Endothelial cell of umbilical vein (primary cell): ENCODE measurements at regions not wholly inside any gene's neighbourhood (a gene's known extent, or its start where the extent isn't known, plus 50 kb on each side); places are given as distances from the start of the nearest gene placed in this dataset.

ENCODE experiments used
- BruUV-seq: library from RNA; stranded (reverse); fragments of 400-500 nt; replicated peaks from 2 replicates; lab custom pipeline; 2021; lab: Mats Ljungman, UMichigan
- CTCF ChIA-PET: fragments of 300-600, 350-600 bp; sonication (Branson Sonifier 250); formaldehyde crosslinking; loops from one replicate; lab custom pipeline; 2021; ENCODE audit warnings: antibody characterized with exemption, inconsistent platforms; lab: Charles Lee
- POLR2A ChIA-PET: fragments of 300-600, 350-600 bp; sonication (Branson Sonifier 250); formaldehyde crosslinking; loops from one replicate; lab custom pipeline; 2021; ENCODE audit warnings: antibody characterized with exemption, inconsistent platforms; lab: Charles Lee
- DNase-seq: peaks from one replicate; pipeline ENCODE4 v3.0.0-alpha.2; 2011; ENCODE audit warnings: low read depth, low spot score
- FAIRE-seq: peaks from 2 replicates; lab custom pipeline; 2011; peaks lifted over from hg19 to GRCh38; lab: Jason Lieb, UNC
- H2AFZ ChIP-seq: 2 replicates; pipeline ENCODE4 v1.6.0; 2012; ENCODE audit warnings: low read depth, low read length, control low read depth, inconsistent platforms
- H3K27ac ChIP-seq: 2 replicates; pipeline ENCODE4 v1.5.1; 2011; ENCODE audit warnings: low read depth, mild to moderate bottlenecking, control low read depth, low read length, moderate library complexity; ENCODE audit not compliant: insufficient read depth
- H3K27me3 ChIP-seq, 2 experiments: 2 replicates each; pipeline versions ENCODE4 v1.6.0 to v1.6.1; 2011; ENCODE audit warnings: low read length in 2 of 2, mixed read lengths in 1 of 2; ENCODE audit not compliant: control insufficient read depth in 2 of 2, insufficient read depth in 2 of 2
- H3K36me3 ChIP-seq, 2 experiments: 2 replicates in 1 of 2; 3 replicates in 1 of 2; pipeline ENCODE4 v1.5.1; 2011; ENCODE audit warnings: low read length in 2 of 2, mild to moderate bottlenecking in 1 of 2, moderate library complexity in 1 of 2; ENCODE audit not compliant: control insufficient read depth in 2 of 2, insufficient read depth in 2 of 2; ENCODE audit errors: extremely low read depth in 1 of 2
- H3K4me1 ChIP-seq: 3 replicates; pipeline ENCODE4 v1.5.1; 2011; ENCODE audit warnings: mild to moderate bottlenecking, low read length; ENCODE audit not compliant: control insufficient read depth, insufficient read depth; ENCODE audit errors: extremely low read depth
- H3K4me2 ChIP-seq: 2 replicates; pipeline ENCODE4 v1.6.1; 2011; ENCODE audit warnings: low read length, control low read depth, mixed read lengths; ENCODE audit not compliant: insufficient read depth
- H3K4me3 ChIP-seq, 3 experiments: fragments of 200-600 bp in 1 of 3; sonication (generic), shearing (Covaris generic) in 1 of 3; replicated peaks in 1 of 3; 2 replicates each; pipeline ENCODE4 v1.5.1; 2011 to 2016; ENCODE audit warnings: control low read depth in 3 of 3, low read length in 3 of 3, mild to moderate bottlenecking in 2 of 3, inconsistent platforms in 1 of 3, low read depth in 1 of 3, moderate library complexity in 1 of 3; ENCODE audit not compliant: insufficient read depth in 1 of 3
- H3K79me2 ChIP-seq: 2 replicates; pipeline ENCODE4 v1.6.0; 2012; ENCODE audit warnings: low read length, inconsistent platforms; ENCODE audit not compliant: control insufficient read depth, insufficient read depth
- H3K9ac ChIP-seq: replicated peaks from 2 replicates; pipeline ENCODE3; 2011; ENCODE audit warnings: low read length, control low read depth; ENCODE audit not compliant: insufficient read depth; ENCODE audit errors: extremely low read depth
- H3K9me1 ChIP-seq: replicated peaks from 3 replicates; pipeline ENCODE4 v1.6.0; 2011; ENCODE audit warnings: mild to moderate bottlenecking, low read length; ENCODE audit not compliant: control insufficient read depth, insufficient read depth; ENCODE audit errors: extremely low read depth
- H3K9me3 ChIP-seq: replicated peaks from 2 replicates; pipeline ENCODE4 v1.5.1; 2012; ENCODE audit warnings: low read length, inconsistent platforms; ENCODE audit not compliant: control insufficient read depth, insufficient read depth
- H4K20me1 ChIP-seq: replicated peaks from 2 replicates; pipeline ENCODE3; 2011; ENCODE audit warnings: mild to moderate bottlenecking, low read length; ENCODE audit not compliant: control insufficient read depth, insufficient read depth; ENCODE audit errors: extremely low read depth
- CTCF ChIP-seq, 2 donors: IDR thresholded peaks; 1 replicate in 1 of 2; 2 replicates in 1 of 2; pipeline ENCODE4 v1.5.1; 2011; ENCODE audit warnings: low read length in 2 of 2, mild to moderate bottlenecking in 2 of 2, moderate library complexity in 2 of 2, control low read depth in 1 of 2, inconsistent platforms in 1 of 2, low read depth in 1 of 2; ENCODE audit not compliant: insufficient read depth in 1 of 2; ENCODE audit errors: extremely low read depth in 1 of 2
- EZH2 ChIP-seq: IDR thresholded peaks from 2 replicates; pipeline ENCODE4 v1.6.1; 2012; ENCODE audit warnings: borderline replicate concordance, low read depth, mild to moderate bottlenecking, moderate library complexity, low read length, inconsistent platforms; ENCODE audit not compliant: severe bottlenecking
- FOS ChIP-seq: IDR thresholded peaks from 2 replicates; pipeline ENCODE4 v1.6.1; 2011; ENCODE audit warnings: mild to moderate bottlenecking, low read length, moderate library complexity, borderline replicate concordance; ENCODE audit not compliant: insufficient read depth
- GATA2 ChIP-seq: IDR thresholded peaks from 2 replicates; pipeline ENCODE4 v1.7.0; 2011; ENCODE audit warnings: low read depth, mild to moderate bottlenecking, moderate library complexity, mixed read lengths, low read length; ENCODE audit not compliant: insufficient read length, insufficient read depth
- JUN ChIP-seq: IDR thresholded peaks from 2 replicates; pipeline ENCODE4 v1.6.1; 2011; ENCODE audit warnings: borderline replicate concordance, low read depth; ENCODE audit not compliant: insufficient read length, insufficient read depth
- MAX ChIP-seq: IDR thresholded peaks from 2 replicates; pipeline ENCODE4 v1.6.1; 2011; ENCODE audit not compliant: insufficient read depth, insufficient read length
- MYC ChIP-seq: IDR thresholded peaks from one replicate; pipeline ENCODE4 v1.6.1; 2011; ENCODE audit warnings: mild to moderate bottlenecking, low read depth, low read length
- POLR2A ChIP-seq: IDR thresholded peaks from 2 replicates; pipeline ENCODE4 v1.6.1; 2012; ENCODE audit warnings: low read depth, mild to moderate bottlenecking, control low read depth, low read length
- POLR2AphosphoS5 ChIP-seq: IDR thresholded peaks from 2 replicates; pipeline ENCODE4 v1.6.1; 2012; ENCODE audit warnings: low read depth, mild to moderate bottlenecking, control low read depth, low read length, moderate library complexity; ENCODE audit not compliant: insufficient read depth
- dilution Hi-C: fragments of 300-500 bp; cut with MboI; formaldehyde crosslinking; loops from one replicate; pipeline ENCODE4 v1.15.0; 2019; ENCODE audit warnings: low sequenced_read_pairs; ENCODE audit not compliant: extremely low pct_ligation_motif_present
- intact Hi-C: fragments of 100-400 bp; cut with micrococcal nuclease; formaldehyde crosslinking; loops from one replicate; pipeline ENCODE4 v1.10.0; 2022

DNA sequence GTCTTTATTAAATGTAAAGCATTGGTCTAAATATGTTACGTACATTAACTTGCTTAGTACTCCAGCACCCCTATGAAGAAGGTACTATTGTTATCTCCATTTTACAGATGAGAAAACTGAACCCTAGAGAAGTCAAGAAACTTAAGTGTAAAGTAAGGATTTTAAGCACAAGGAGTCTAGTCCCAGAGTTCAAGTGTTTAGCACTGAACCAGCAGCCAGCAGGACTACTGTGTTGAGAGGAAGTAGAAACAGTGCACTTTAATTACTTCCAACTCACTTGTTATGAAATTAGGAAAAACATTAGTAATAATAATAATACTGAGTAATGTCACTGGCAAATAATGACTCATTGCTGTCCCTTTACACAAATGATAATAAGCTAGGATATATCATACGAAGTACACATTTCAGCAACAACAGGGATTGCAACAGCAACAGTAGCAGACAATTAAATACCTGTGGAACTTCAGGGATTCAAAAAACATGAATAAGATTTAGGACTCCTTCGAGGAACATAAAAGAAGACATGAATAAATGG, 548.1 kb upstream of the HS3ST1 start:
- intact Hi-C loops = no loop called here
- POLR2A ChIA-PET = no interaction called here
- Histone ChIP-seq H3K36me3 (no peaks in the 10 kb centered on the region), H4K20me1 (no peaks in the 10 kb centered on the region), H3K4me3 (no peak overlapping the region), H3K27me3 (no peaks in the 10 kb centered on the region), H2AFZ (peak overlapping the region; percentile 58), H3K27ac (no peak overlapping the region), H3K9me3 (no peaks in the 10 kb centered on the region), H3K4me2 (peak overlapping the region; percentile 55), H3K79me2 (no peaks in the 10 kb centered on the region), H3K9ac (no peak overlapping the region), H3K4me1 (peaks cover 22% of the 10 kb centered on the region), H3K9me1 (no peaks in the 10 kb centered on the region)
- FAIRE-seq (peak; percentile 60), DNase-seq (peak; percentile 54)
- CTCF ChIA-PET = interaction anchor here (1.6 kb wide), 1 partner anchor 22 kb away, joined by 4 read pairs; no protein-coding TSS in a partner anchor
- no TSS peak for BruUV-seq
- TF ChIP-seq GATA2 = peak; percentile 58
- TF ChIP-seq EZH2 = no peak
- peak; percentile 85 for TF ChIP-seq FOS
- peak; percentile 15 for TF ChIP-seq POLR2AphosphoS5
- peak; percentile 59 for TF ChIP-seq JUN
- TF ChIP-seq POLR2A = no peak
- no peak for TF ChIP-seq CTCF (IDR thresholded peaks at IDR 0.05; ENCODE audit: extremely low read depth in 1 of 2, insufficient read depth in 1 of 2, low read depth in 1 of 2, low read length in 2 of 2)
- no peak for TF ChIP-seq MAX
- TF ChIP-seq MYC = no peak
- dilution Hi-C loops = no loop called here
